IMR-90 (cell line): ENCODE measurements at regions not wholly inside any gene's neighbourhood (a gene's known extent, or its start where the extent isn't known, plus 50 kb on each side); places are given as distances from the start of the nearest gene placed in this dataset.

ENCODE experiments used
- ATAC-seq: fragments of 200-7000 bp; cut with Tn5 transposase; 2 replicates; pipeline ENCODE4 v1.9.1; 2020; ENCODE audit warnings: low read depth, mild to moderate bottlenecking, moderate library complexity
- BruUV-seq: library from RNA; stranded (reverse); fragments of 400-500 nt; replicated peaks from 2 replicates; lab custom pipeline; 2021; lab: Mats Ljungman, UMichigan
- CTCF ChIA-PET: fragments of 300-600 bp; formaldehyde crosslinking; extraction: SDS; loops from one replicate; lab custom pipeline; 2021; ENCODE audit warnings: antibody characterized with exemption; lab: Yijun Ruan, JAX
- POLR2A ChIA-PET: fragments of 300-600 bp; sonication (Branson Sonifier 250); formaldehyde crosslinking; loops from one replicate; lab custom pipeline; 2022; ENCODE audit warnings: antibody characterized with exemption; ENCODE audit not compliant: unreplicated experiment; lab: Charles Lee
- DNase-seq: peaks from one replicate; pipeline ENCODE4 v3.0.0; 2013
- H2AFZ ChIP-seq: replicated peaks from 2 replicates; pipeline ENCODE3; 2013; ENCODE audit warnings: low read length, mild to moderate bottlenecking; ENCODE audit not compliant: poor library complexity
- H2AK5ac ChIP-seq: 2 replicates; pipeline ENCODE4 v1.6.1; 2013; ENCODE audit warnings: low read depth, low read length, inconsistent platforms
- H2AK9ac ChIP-seq: replicated peaks from 2 replicates; pipeline ENCODE3; 2013; ENCODE audit warnings: mild to moderate bottlenecking, low read depth, low read length, moderate library complexity; ENCODE audit not compliant: poor library complexity
- H2BK120ac ChIP-seq: 2 replicates; pipeline ENCODE4 v1.6.1; 2013; ENCODE audit warnings: low read depth, low read length, inconsistent platforms
- H2BK15ac ChIP-seq: 3 replicates; pipeline ENCODE4 v1.6.1; 2013; ENCODE audit warnings: low read depth, low read length, inconsistent platforms
- H2BK20ac ChIP-seq: 2 replicates; pipeline ENCODE4 v1.6.1; 2013; ENCODE audit warnings: low read depth, mild to moderate bottlenecking, inconsistent platforms, low read length, moderate library complexity
- H2BK5ac ChIP-seq: 2 replicates; pipeline ENCODE4 v1.6.1; 2013; ENCODE audit warnings: mild to moderate bottlenecking, low read depth, low read length, inconsistent platforms; ENCODE audit not compliant: poor library complexity, severe bottlenecking
- H3K14ac ChIP-seq: replicated peaks from 2 replicates; pipeline ENCODE4 v1.6.1; 2013; ENCODE audit warnings: low read depth, low read length, inconsistent platforms
- H3K18ac ChIP-seq: 2 replicates; pipeline ENCODE4 v1.6.1; 2013; ENCODE audit warnings: low read depth, low read length, control low read depth
- H3K23ac ChIP-seq: 2 replicates; pipeline ENCODE4 v1.6.1; 2013; ENCODE audit warnings: low read depth, low read length, inconsistent platforms
- H3K27ac ChIP-seq: 2 replicates; pipeline ENCODE4 v1.5.1; 2013; ENCODE audit warnings: mild to moderate bottlenecking, control low read depth, low read length; ENCODE audit not compliant: insufficient read depth
- H3K27me3 ChIP-seq: 2 replicates; pipeline ENCODE4 v1.6.1; 2013; ENCODE audit warnings: low read length; ENCODE audit not compliant: control insufficient read depth, insufficient read depth
- H3K36me3 ChIP-seq: 2 replicates; pipeline ENCODE4 v1.6.1; 2013; ENCODE audit warnings: low read length, mixed read lengths; ENCODE audit not compliant: control insufficient read depth, insufficient read depth
- H3K4ac ChIP-seq: 2 replicates; pipeline ENCODE4 v1.6.1; 2013; ENCODE audit warnings: low read depth, low read length, inconsistent platforms
- H3K4me1 ChIP-seq: 2 replicates; pipeline ENCODE4 v1.6.1; 2013; ENCODE audit warnings: low read length, mixed read lengths; ENCODE audit not compliant: control insufficient read depth, insufficient read depth
- H3K4me2 ChIP-seq: 2 replicates; pipeline ENCODE4 v1.6.1; 2013; ENCODE audit warnings: low read depth, mild to moderate bottlenecking, control low read depth, low read length, moderate library complexity
- H3K4me3 ChIP-seq: 2 replicates; pipeline ENCODE4 v1.5.1; 2013; ENCODE audit warnings: low read depth, mild to moderate bottlenecking, control low read depth, low read length, moderate library complexity; ENCODE audit not compliant: insufficient read depth
- H3K56ac ChIP-seq: 2 replicates; pipeline ENCODE4 v1.6.1; 2013; ENCODE audit warnings: low read length, inconsistent platforms; ENCODE audit not compliant: insufficient read depth; ENCODE audit errors: extremely low read depth
- H3K79me1 ChIP-seq, 2 experiments: 2 replicates each; pipeline ENCODE4 v1.6.1; 2013; ENCODE audit warnings: low read length in 2 of 2, inconsistent platforms in 1 of 2, low read depth in 1 of 2
- H3K9ac ChIP-seq: 2 replicates; pipeline ENCODE4 v1.6.1; 2013; ENCODE audit warnings: low read depth, low read length, control low read depth
- H3K9me1 ChIP-seq: 2 replicates; pipeline ENCODE4 v1.6.1; 2013; ENCODE audit warnings: low read length, inconsistent platforms; ENCODE audit not compliant: insufficient read depth
- H3K9me3 ChIP-seq: 2 replicates; pipeline ENCODE4 v1.6.1; 2013; ENCODE audit warnings: low read length; ENCODE audit not compliant: control insufficient read depth, insufficient read depth
- H4K20me1 ChIP-seq: 2 replicates; pipeline ENCODE4 v1.6.1; 2013; ENCODE audit warnings: low read length, inconsistent platforms; ENCODE audit not compliant: insufficient read depth
- H4K5ac ChIP-seq: 2 replicates; pipeline ENCODE4 v1.6.1; 2013; ENCODE audit warnings: mild to moderate bottlenecking, low read depth, low read length, control low read depth
- H4K8ac ChIP-seq, 2 experiments: 2 replicates each; pipeline ENCODE4 v1.6.1; 2013; ENCODE audit warnings: low read depth in 2 of 2, low read length in 2 of 2, control low read depth in 1 of 2, inconsistent platforms in 1 of 2
- H4K91ac ChIP-seq: 2 replicates; pipeline ENCODE4 v1.6.1; 2013; ENCODE audit warnings: low read depth, low read length, inconsistent platforms; ENCODE audit not compliant: insufficient read depth
- BHLHE40 ChIP-seq: fragments of 150-350 bp; IDR thresholded peaks from 2 replicates; pipeline ENCODE4 v1.6.1; 2016; ENCODE audit warnings: mild to moderate bottlenecking, low read depth, low read length
- CEBPB ChIP-seq: IDR thresholded peaks from 2 replicates; pipeline ENCODE4 v1.6.1; 2012; ENCODE audit warnings: low read depth, low read length, improper control_type of control experiment
- CHD1 ChIP-seq: IDR thresholded peaks from 2 replicates; pipeline ENCODE4 v1.6.1; 2012; ENCODE audit warnings: low read depth, low read length, improper control_type of control experiment
- CTCF ChIP-seq: conservative IDR thresholded peaks from 2 replicates; pipeline ENCODE4 v1.5.1; 2012; ENCODE audit warnings: mild to moderate bottlenecking, low read depth, low read length, improper control_type of control experiment
- FOS ChIP-seq: fragments of 150-350 bp; IDR thresholded peaks from 2 replicates; pipeline ENCODE4 v1.6.1; 2016; ENCODE audit warnings: low read depth, low read length
- MAFK ChIP-seq: IDR thresholded peaks from 2 replicates; pipeline ENCODE4 v1.6.1; 2012; ENCODE audit warnings: low read depth, low read length, improper control_type of control experiment
- MAZ ChIP-seq: IDR thresholded peaks from 2 replicates; pipeline ENCODE4 v1.6.1; 2012; ENCODE audit warnings: low read depth, mild to moderate bottlenecking, low read length, improper control_type of control experiment, moderate library complexity, borderline replicate concordance
- MXI1 ChIP-seq: IDR thresholded peaks from 2 replicates; pipeline ENCODE4 v1.6.1; 2012; ENCODE audit warnings: low read depth, mild to moderate bottlenecking, low read length, moderate library complexity, borderline replicate concordance
- NFE2L2 ChIP-seq: fragments of 150-350 bp; IDR thresholded peaks from 2 replicates; pipeline ENCODE4 v1.6.1; 2016; ENCODE audit warnings: low read depth, mild to moderate bottlenecking, low read length
- POLR2A ChIP-seq: IDR thresholded peaks from 2 replicates; pipeline ENCODE4 v1.6.1; 2012; ENCODE audit warnings: mild to moderate bottlenecking, low read depth, low read length
- RAD21 ChIP-seq: IDR thresholded peaks from 2 replicates; pipeline ENCODE4 v1.6.1; 2012; ENCODE audit warnings: low read length, improper control_type of control experiment
- RCOR1 ChIP-seq: IDR thresholded peaks from 2 replicates; pipeline ENCODE4 v1.6.1; 2012; ENCODE audit warnings: mild to moderate bottlenecking, low read length, improper control_type of control experiment; ENCODE audit not compliant: insufficient replicate concordance
- RFX5 ChIP-seq: IDR thresholded peaks from 2 replicates; pipeline ENCODE4 v1.8.0; 2012; ENCODE audit warnings: low read depth, mild to moderate bottlenecking, low read length, moderate library complexity
- SMC3 ChIP-seq: fragments of 150-350 bp; IDR thresholded peaks from 2 replicates; pipeline ENCODE4 v1.6.1; 2016; ENCODE audit warnings: low read depth, mild to moderate bottlenecking, antibody characterized with exemption, low read length, moderate library complexity
- USF2 ChIP-seq: fragments of 150-350 bp; IDR thresholded peaks from 2 replicates; pipeline ENCODE4 v1.6.1; 2017; ENCODE audit warnings: mild to moderate bottlenecking, antibody characterized with exemption, low read length, low read depth
- WGBS, 2 experiments: methylation state at CpG; one replicate each; pipeline versions ENCODE4 v1.1.5 to v1.1.7; 2013; ENCODE audit warnings: missing lambda C conversion rate in 2 of 2; ENCODE audit not compliant: insufficient read length in 1 of 2; ENCODE audit errors: extremely low coverage in 2 of 2; 5-methylcytosine and 5-hydroxymethylcytosine counted together
- dilution Hi-C: fragments of 300-500 bp; cut with HindIII; formaldehyde crosslinking; loops from one replicate; pipeline ENCODE4 v1.14.3; 2018; ENCODE audit warnings: low sequenced_read_pairs; ENCODE audit not compliant: unreplicated experiment
- in situ Hi-C: fragments of 300-500 bp; cut with MboI; formaldehyde crosslinking; loops from 3 replicates; pipeline ENCODE4 v1.14.3; 2019; ENCODE audit warnings: low sequenced_read_pairs, inconsistent platforms, mixed read lengths
- intact Hi-C: fragments of 100-400 bp; cut with micrococcal nuclease; formaldehyde crosslinking; loops from 2 replicates; pipeline ENCODE4 v1.10.0; 2022
- TF ChIP-seq, protein P1 (sequence below): fragments of 150-350 bp; IDR thresholded peaks from 2 replicates; pipeline ENCODE4 v1.6.1; 2016; ENCODE audit warnings: low read depth, mild to moderate bottlenecking, low read length, moderate library complexity, borderline replicate concordance

GRCh38 chrX:79084923-79085322 lies 59.6 kb upstream of the GPR174 start:
- Histone ChIP-seq H3K56ac (no peak overlapping the region), H2AK9ac (no peak overlapping the region), H2BK5ac (no peak overlapping the region), H3K4me3 (no peak overlapping the region), H3K9me3 (no peaks in the 10 kb centered on the region), H3K79me1 (no peaks in the 10 kb centered on the region), H4K91ac (no peak overlapping the region), H3K18ac (no peak overlapping the region), H2BK15ac (no peak overlapping the region), H2AK5ac (no peak overlapping the region), H3K27ac (no peak overlapping the region), H2AFZ (no peak overlapping the region), H3K4me2 (no peak overlapping the region), H3K36me3 (no peaks in the 10 kb centered on the region), H3K9me1 (no peaks in the 10 kb centered on the region), H3K4me1 (no peaks in the 10 kb centered on the region), H3K27me3 (no peaks in the 10 kb centered on the region), H4K8ac (no peak overlapping the region), H3K4ac (no peak overlapping the region), H2BK20ac (no peak overlapping the region), H3K9ac (no peak overlapping the region), H3K23ac (no peak overlapping the region), H4K20me1 (no peaks in the 10 kb centered on the region), H2BK120ac (no peak overlapping the region), H4K5ac (no peak overlapping the region), H3K14ac (no peak overlapping the region)
- DNase-seq (no peak), ATAC-seq (no peak)
- ChIA-PET CTCF (no interaction called here), POLR2A (no interaction called here)
- no TSS peak for BruUV-seq
- WGBS, 2 experiments = 0% methylated on average over 1 of the region's 1 CpG; no CpG with 5 or more reads in 1 of the 2 experiments
- TF ChIP-seq USF2 (no peak), RCOR1 (no peak), CHD1 (no peak), MAFK (no peak), MXI1 (no peak), MAZ (no peak), POLR2A (no peak), FOS (no peak), RAD21 (no peak), BHLHE40 (no peak), CTCF (no peak), CEBPB (no peak), RFX5 (no peak), NFE2L2 (no peak), SMC3 (no peak)
- TF ChIP-seq, protein P1, sequence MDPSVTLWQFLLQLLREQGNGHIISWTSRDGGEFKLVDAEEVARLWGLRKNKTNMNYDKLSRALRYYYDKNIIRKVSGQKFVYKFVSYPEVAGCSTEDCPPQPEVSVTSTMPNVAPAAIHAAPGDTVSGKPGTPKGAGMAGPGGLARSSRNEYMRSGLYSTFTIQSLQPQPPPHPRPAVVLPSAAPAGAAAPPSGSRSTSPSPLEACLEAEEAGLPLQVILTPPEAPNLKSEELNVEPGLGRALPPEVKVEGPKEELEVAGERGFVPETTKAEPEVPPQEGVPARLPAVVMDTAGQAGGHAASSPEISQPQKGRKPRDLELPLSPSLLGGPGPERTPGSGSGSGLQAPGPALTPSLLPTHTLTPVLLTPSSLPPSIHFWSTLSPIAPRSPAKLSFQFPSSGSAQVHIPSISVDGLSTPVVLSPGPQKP = no peak
- in situ Hi-C loops (loop anchor here (25.0 kb wide), 1 partner anchor 523 kb away; no protein-coding TSS in a partner anchor), dilution Hi-C loops (no loop called here), intact Hi-C loops (loop anchor here (5.0 kb wide), 1 partner anchor 488 kb away; no protein-coding TSS in a partner anchor)
